Thyroid gland (tissue), 4 donors: ENCODE measurements at regions not wholly inside any gene's neighbourhood (a gene's known extent, or its start where the extent isn't known, plus 50 kb on each side); places are given as distances from the start of the nearest gene placed in this dataset.

Source experiments
- DNase-seq, 2 donors: peaks; one replicate each; pipeline ENCODE4 v3.0.0-alpha.2; 2019
- H3K27ac ChIP-seq, 3 donors: fragments of 200-600 bp; sonication (generic); 1 replicate in 2 of 3; 2 replicates in 1 of 3; pipeline ENCODE4 v1.5.1; 2016 to 2019; ENCODE audit warnings: mild to moderate bottlenecking in 1 of 3, moderate library complexity in 1 of 3
- H3K27me3 ChIP-seq: fragments of 200-600 bp; sonication (generic); one replicate; pipeline ENCODE4 v1.5.1; 2019
- H3K36me3 ChIP-seq, 2 donors: fragments of 200-600 bp; sonication (generic); one replicate each; pipeline ENCODE4 v1.5.1; 2016 to 2019
- H3K4me1 ChIP-seq, 2 donors: fragments of 200-600 bp; sonication (generic); one replicate each; pipeline ENCODE4 v1.5.1; 2017 to 2019
- H3K4me3 ChIP-seq, 3 donors: fragments of 200-600 bp; sonication (generic); replicated peaks in 1 of 3; 1 replicate in 2 of 3; 2 replicates in 1 of 3; pipeline ENCODE4 v1.5.1; 2016; ENCODE audit warnings: mild to moderate bottlenecking in 1 of 3
- H3K9me3 ChIP-seq: fragments of 200-600 bp; sonication (generic); one replicate; pipeline ENCODE4 v1.5.1; 2017
- POLR2A ChIP-seq, 2 donors: fragments of 450-650 bp; IDR thresholded peaks; one replicate each; pipeline ENCODE4 v1.6.1; 2017; ENCODE audit warnings: antibody characterized with exemption in 2 of 2, mild to moderate bottlenecking in 2 of 2, moderate library complexity in 1 of 2
- WGBS, 2 donors: methylation state at CpG; one replicate each; pipeline ENCODE4 v1.1.5; 2017; 5-methylcytosine and 5-hydroxymethylcytosine counted together
- intact Hi-C: fragments of 100-400 bp; cut with DNase I; formaldehyde crosslinking; loops from one replicate; pipeline ENCODE4 v1.15.1; 2023
- TF ChIP-seq, protein P1 (sequence below), 6 experiments: fragments of 200-600 bp in 3 of 6; fragments of 450-650 bp in 3 of 6; sonication (generic) in 3 of 6; IDR thresholded peaks; one replicate each; pipeline ENCODE4 v1.5.1; 2016 to 2019; ENCODE audit warnings: antibody characterized with exemption in 6 of 6, mild to moderate bottlenecking in 2 of 6, inconsistent platforms in 1 of 6, moderate library complexity in 1 of 6

DNA sequence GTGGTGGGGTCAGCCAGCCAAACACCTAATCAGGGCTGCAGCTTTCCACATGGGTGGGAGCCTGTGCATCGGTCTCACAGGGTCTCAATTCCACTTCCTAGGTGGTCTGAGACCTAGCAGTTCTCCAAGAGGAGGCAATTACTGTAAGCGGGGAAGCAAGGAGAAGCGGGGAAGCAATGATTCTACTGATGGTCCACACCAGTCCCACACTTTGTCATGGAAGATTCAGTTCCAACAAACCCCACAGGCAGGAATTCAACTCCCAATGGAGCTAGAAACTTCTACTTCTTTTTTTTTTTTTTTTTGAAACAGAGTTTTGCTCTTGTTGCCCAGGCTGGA lies 158.7 kb upstream of the RAI14 start:
- 71 to 75% methylated on average over 3 of the region's 3 CpGs for WGBS, 2 donors
- no peaks in the 10 kb centered on the region for H3K27me3 ChIP-seq
- H3K27ac ChIP-seq, result no peak overlapping the region
- no peaks in the 10 kb centered on the region for H3K36me3 ChIP-seq
- no peak for DNase-seq
- no peaks in the 10 kb centered on the region for H3K4me1 ChIP-seq
- no peak overlapping the region for H3K4me3 ChIP-seq
- no peaks in the 10 kb centered on the region for H3K9me3 ChIP-seq
- intact Hi-C loops, result no loop called here
- no peak for TF ChIP-seq POLR2A (IDR thresholded peaks at IDR 0.05)
- TF ChIP-seq, protein P1, sequence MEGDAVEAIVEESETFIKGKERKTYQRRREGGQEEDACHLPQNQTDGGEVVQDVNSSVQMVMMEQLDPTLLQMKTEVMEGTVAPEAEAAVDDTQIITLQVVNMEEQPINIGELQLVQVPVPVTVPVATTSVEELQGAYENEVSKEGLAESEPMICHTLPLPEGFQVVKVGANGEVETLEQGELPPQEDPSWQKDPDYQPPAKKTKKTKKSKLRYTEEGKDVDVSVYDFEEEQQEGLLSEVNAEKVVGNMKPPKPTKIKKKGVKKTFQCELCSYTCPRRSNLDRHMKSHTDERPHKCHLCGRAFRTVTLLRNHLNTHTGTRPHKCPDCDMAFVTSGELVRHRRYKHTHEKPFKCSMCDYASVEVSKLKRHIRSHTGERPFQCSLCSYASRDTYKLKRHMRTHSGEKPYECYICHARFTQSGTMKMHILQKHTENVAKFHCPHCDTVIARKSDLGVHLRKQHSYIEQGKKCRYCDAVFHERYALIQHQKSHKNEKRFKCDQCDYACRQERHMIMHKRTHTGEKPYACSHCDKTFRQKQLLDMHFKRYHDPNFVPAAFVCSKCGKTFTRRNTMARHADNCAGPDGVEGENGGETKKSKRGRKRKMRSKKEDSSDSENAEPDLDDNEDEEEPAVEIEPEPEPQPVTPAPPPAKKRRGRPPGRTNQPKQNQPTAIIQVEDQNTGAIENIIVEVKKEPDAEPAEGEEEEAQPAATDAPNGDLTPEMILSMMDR (IDR thresholded peaks at IDR 0.05), result no peak

DNA sequence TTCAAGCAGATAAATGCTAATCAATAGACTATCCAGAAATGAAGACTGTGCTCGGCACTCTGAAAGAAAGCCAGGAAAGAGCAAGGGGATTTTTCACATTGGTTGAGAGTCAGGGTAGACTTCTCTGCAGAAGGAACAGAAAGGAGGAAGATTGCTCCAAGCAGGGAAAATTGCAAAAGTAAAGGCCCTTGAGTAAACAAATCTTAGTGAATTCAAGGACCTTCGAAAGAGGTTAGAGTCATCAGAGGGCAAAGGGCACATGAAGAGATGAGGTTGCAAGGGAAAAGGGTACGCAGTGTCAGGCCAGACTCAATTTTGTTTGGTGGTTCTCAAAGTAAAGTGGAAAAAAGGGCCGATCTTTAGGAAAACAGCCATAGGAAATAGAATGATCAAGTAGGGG lies 157.6 kb upstream of the RAI14 start:
- intact Hi-C loops, result no loop called here

DNA sequence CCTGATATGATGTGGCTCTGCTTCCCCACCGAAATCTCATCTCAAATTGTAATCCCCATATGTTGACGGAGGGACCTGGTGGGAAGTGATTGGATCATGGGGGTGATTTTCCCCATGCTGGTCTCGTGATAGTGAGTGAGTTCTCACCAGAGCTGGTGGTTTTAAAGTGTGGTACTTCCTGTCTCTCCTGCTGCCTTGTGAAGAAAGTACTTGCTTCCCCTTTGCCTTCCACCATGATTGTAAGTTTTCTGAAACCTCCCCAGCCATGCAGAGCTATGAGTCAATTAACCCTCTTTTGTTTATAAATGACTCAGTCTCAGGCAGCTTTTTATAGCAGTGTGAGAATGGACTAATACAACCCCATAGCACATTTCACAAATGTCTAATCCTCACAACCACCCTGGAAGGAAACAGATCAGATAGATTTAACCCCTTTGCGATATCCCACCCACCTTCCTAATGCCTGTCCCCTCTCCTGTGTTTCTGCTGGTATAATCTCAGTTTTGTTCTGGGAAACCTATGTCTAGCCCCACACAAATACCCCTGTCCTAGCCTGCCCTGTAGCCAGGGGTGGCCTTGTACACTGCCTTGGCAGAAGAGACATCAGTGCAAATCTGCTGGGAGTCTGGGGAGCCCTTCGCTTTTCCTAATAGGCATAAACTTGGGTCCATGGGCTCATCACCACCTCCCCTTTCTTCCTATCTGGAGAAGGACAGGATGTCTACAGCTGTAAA lies 157.0 kb upstream of the RAI14 start:
- H3K27me3 ChIP-seq, result no peaks in the 10 kb centered on the region
- WGBS, 2 donors, result 84 to 89% methylated on average over 5 of the region's 5 CpGs
- TF ChIP-seq, protein P1 (IDR thresholded peaks at IDR 0.05), result no peak
- no peak for TF ChIP-seq POLR2A (IDR thresholded peaks at IDR 0.05)

More for the DNA sequence above, 157.6 kb upstream of the RAI14 start:
- H3K4me1 ChIP-seq, result no peaks in the 10 kb centered on the region
- no peaks in the 10 kb centered on the region for H3K9me3 ChIP-seq
- H3K36me3 ChIP-seq, result no peaks in the 10 kb centered on the region
- TF ChIP-seq POLR2A (IDR thresholded peaks at IDR 0.05), result no peak
- TF ChIP-seq, protein P1 (IDR thresholded peaks at IDR 0.05), result no peak
- H3K27ac ChIP-seq, result no peak overlapping the region
- DNase-seq, result no peak
- H3K27me3 ChIP-seq, result no peaks in the 10 kb centered on the region
- H3K4me3 ChIP-seq, result no peak overlapping the region
- WGBS, 2 donors, result 78 to 82% methylated on average over 4 of the region's 4 CpGs

DNA sequence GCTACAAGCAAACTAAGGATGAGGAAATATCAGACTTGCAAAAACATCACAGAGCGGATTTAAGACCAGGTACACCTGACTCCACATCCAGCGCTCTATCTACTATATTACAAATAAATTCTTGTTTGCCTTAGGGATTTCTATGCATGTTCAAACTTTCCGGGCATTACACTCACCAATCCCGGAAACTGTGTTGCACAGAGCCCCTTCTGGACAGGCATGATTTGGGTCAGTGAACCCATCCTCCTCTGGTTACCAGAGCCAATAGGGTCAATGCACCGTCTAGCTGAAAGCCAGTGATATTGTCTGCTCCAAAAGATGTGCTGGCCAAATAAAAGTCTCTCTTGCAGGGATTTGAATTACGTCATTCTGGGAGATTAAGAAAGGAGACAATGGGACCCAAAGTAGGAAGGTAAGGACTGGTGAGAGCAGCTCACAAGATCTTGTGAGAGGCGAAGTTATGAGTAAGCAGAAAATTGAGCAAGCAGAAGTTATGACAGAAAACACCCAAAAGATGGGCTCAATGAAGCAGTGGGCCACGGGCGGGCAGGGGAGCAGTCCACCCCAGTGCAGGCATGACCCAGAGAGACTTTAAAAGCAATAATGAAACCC lies 155.8 kb upstream of the RAI14 start:
- 84 to 85% methylated on average over 9 of the region's 9 CpGs for WGBS, 2 donors
- no peak for DNase-seq
- Histone ChIP-seq H3K9me3 (no peaks in the 10 kb centered on the region), H3K4me1 (no peaks in the 10 kb centered on the region), H3K27me3 (no peaks in the 10 kb centered on the region), H3K36me3 (no peaks in the 10 kb centered on the region), H3K4me3 (no peak overlapping the region), H3K27ac (no peak overlapping the region)
- intact Hi-C loops, result no loop called here
- TF ChIP-seq POLR2A (IDR thresholded peaks at IDR 0.05), result no peak
- TF ChIP-seq, protein P1 (IDR thresholded peaks at IDR 0.05), result no peak

More for the DNA sequence above, 157.0 kb upstream of the RAI14 start:
- DNase-seq, result no peak
- intact Hi-C loops, result no loop called here
- no peak overlapping the region for H3K27ac ChIP-seq
- H3K36me3 ChIP-seq, result no peaks in the 10 kb centered on the region
- no peak overlapping the region for H3K4me3 ChIP-seq
- H3K9me3 ChIP-seq, result no peaks in the 10 kb centered on the region
- H3K4me1 ChIP-seq, result no peaks in the 10 kb centered on the region

DNA sequence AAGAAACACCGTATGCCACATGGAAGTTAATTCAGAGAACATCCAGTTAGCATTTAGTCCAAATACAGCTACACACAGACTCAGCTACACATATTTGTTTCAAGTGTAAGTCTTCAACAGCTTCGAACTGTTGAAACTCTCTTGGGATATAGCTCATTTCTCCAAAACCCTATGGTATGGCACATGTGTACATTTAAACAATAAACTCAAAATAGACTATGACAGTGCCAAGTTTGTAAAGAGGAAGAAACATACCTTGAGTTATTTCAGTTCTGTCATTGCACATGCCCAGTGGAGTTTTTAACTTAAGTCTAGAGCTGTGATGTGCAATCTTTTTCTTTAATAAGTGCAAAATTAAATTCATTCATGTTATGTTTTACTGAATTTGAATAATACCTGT lies 155.1 kb upstream of the RAI14 start:
- Histone ChIP-seq H3K4me1 (no peaks in the 10 kb centered on the region), H3K36me3 (no peaks in the 10 kb centered on the region), H3K9me3 (no peaks in the 10 kb centered on the region), H3K27me3 (no peaks in the 10 kb centered on the region), H3K4me3 (no peak overlapping the region), H3K27ac (no peak overlapping the region)
- intact Hi-C loops, result no loop called here
- no peak for DNase-seq
- WGBS, 2 donors, result 76 to 86% methylated on average over 2 of the region's 2 CpGs
- TF ChIP-seq POLR2A (IDR thresholded peaks at IDR 0.05), result no peak
- TF ChIP-seq, protein P1 (IDR thresholded peaks at IDR 0.05), result no peak
